Neural progenitor cell (in vitro differentiated cells): ENCODE measurements at regions not wholly inside any gene's neighbourhood (a gene's known extent, or its start where the extent isn't known, plus 50 kb on each side); places are given as distances from the start of the nearest gene placed in this dataset.

Experiments used
- EZH2 ChIP-seq: fragments of 200-600 bp; sonication (generic); IDR thresholded peaks from 2 replicates; pipeline ENCODE4 v1.6.1; 2017; ENCODE audit warnings: antibody characterized with exemption, mild to moderate bottlenecking, moderate library complexity
- EZH2phosphoT487 ChIP-seq: fragments of 200-600 bp; sonication (generic); IDR thresholded peaks from 2 replicates; pipeline ENCODE4 v1.6.1; 2017; ENCODE audit warnings: antibody characterized with exemption
- TF ChIP-seq, protein P1 (sequence below): fragments of 200-600 bp; sonication (generic); IDR thresholded peaks from 2 replicates; pipeline ENCODE4 v1.5.1; 2017; ENCODE audit warnings: antibody characterized with exemption, mild to moderate bottlenecking

DNA sequence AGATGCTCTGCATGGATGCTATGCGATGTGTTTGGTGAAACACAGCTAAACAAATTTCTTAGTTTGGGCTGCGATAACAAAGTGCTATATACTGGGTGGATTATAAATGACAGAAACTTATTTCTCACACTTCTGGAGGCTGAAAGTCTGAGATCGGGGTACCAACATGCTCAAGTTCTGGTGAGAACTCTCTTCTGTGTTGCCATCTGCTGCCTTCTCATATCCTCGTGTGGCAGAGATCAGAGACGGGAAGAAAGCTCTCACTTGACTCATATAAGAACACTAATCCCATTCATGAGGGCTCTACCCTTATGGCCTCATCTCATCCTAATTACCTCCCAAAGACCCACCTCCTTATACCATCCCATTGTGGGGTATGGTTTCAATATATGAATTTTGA lies 162.0 kb upstream of the DTNBP1 start:
- TF ChIP-seq, protein P1, sequence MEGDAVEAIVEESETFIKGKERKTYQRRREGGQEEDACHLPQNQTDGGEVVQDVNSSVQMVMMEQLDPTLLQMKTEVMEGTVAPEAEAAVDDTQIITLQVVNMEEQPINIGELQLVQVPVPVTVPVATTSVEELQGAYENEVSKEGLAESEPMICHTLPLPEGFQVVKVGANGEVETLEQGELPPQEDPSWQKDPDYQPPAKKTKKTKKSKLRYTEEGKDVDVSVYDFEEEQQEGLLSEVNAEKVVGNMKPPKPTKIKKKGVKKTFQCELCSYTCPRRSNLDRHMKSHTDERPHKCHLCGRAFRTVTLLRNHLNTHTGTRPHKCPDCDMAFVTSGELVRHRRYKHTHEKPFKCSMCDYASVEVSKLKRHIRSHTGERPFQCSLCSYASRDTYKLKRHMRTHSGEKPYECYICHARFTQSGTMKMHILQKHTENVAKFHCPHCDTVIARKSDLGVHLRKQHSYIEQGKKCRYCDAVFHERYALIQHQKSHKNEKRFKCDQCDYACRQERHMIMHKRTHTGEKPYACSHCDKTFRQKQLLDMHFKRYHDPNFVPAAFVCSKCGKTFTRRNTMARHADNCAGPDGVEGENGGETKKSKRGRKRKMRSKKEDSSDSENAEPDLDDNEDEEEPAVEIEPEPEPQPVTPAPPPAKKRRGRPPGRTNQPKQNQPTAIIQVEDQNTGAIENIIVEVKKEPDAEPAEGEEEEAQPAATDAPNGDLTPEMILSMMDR = no peak
- no peak for TF ChIP-seq EZH2
- TF ChIP-seq EZH2phosphoT487 = no peak
